ENCODE measurements at regions not wholly inside any gene's neighbourhood (a gene's known extent, or its start where the extent isn't known, plus 50 kb on each side); places are given as distances from the start of the nearest gene placed in this dataset.
"Not testable (repeated sequence)": the region's sequence is repeated elsewhere in the genome, so short reads cannot be mapped to it uniquely, and the experiment has no call there.

- not testable (repeated sequence) for DNase-seq (ENCODE audit: low read depth)
Observed at GRCh38 chr3:125697126-125697525, 101.8 kb upstream of the OSBPL11 start.

GRCh38 chr3:125697979-125698640 is 102.8 kb upstream of the OSBPL11 start:
- DNase-seq (ENCODE audit: low read depth): peak; percentile 19

- DNase-seq (ENCODE audit: low read depth): no peak
Observed at GRCh38 chr3:125715651-125716050, 120.4 kb upstream of the OSBPL11 start.

- DNase-seq (ENCODE audit: low read depth): peak; percentile 38
Observed at GRCh38 chr3:125732151-125732550, 136.9 kb upstream of the OSBPL11 start.

- DNase-seq (ENCODE audit: low read depth): peak; percentile 10
Observed at GRCh38 chr3:125741991-125742718, 146.9 kb upstream of the OSBPL11 start.

GRCh38 chr3:125742845-125743244 is 147.5 kb upstream of the OSBPL11 start:
- DNase-seq (ENCODE audit: low read depth): peak; percentile 66

GRCh38 chr3:125757050-125757449 is 161.8 kb upstream of the OSBPL11 start:
- DNase-seq (ENCODE audit: low read depth): peak; percentile 15

- DNase-seq (ENCODE audit: low read depth): not testable (repeated sequence)
Observed at GRCh38 chr3:125758641-125759130, 163.4 kb upstream of the OSBPL11 start.

GRCh38 chr3:125762601-125763000 is 167.3 kb upstream of the OSBPL11 start:
- DNase-seq (ENCODE audit: low read depth): not testable (repeated sequence)

- peak; percentile 34 for DNase-seq (ENCODE audit: low read depth)
Observed at GRCh38 chr3:125766285-125766826, 171.1 kb upstream of the OSBPL11 start.

GRCh38 chr3:125766931-125767330 is 171.6 kb upstream of the OSBPL11 start:
- DNase-seq (ENCODE audit: low read depth): not testable (repeated sequence)

- DNase-seq (ENCODE audit: low read depth): no peak
Observed at GRCh38 chr3:125767641-125768040, 172.3 kb upstream of the OSBPL11 start.

- peak; percentile 26 for DNase-seq (ENCODE audit: low read depth)
Observed at GRCh38 chr3:125768821-125769220, 173.5 kb upstream of the OSBPL11 start.

GRCh38 chr3:125771506-125771905 is 176.2 kb upstream of the OSBPL11 start:
- not testable (repeated sequence) for DNase-seq (ENCODE audit: low read depth)

GRCh38 chr3:125774433-125775034 is 179.2 kb upstream of the OSBPL11 start:
- not testable (repeated sequence) for DNase-seq (ENCODE audit: low read depth)

- DNase-seq (ENCODE audit: low read depth): not testable (repeated sequence)
Observed at GRCh38 chr3:125775106-125775505, 179.8 kb upstream of the OSBPL11 start.

GRCh38 chr3:125775606-125776294 is 180.5 kb upstream of the OSBPL11 start:
- not testable (repeated sequence) for DNase-seq (ENCODE audit: low read depth)

- not testable (repeated sequence) for DNase-seq (ENCODE audit: low read depth)
Observed at GRCh38 chr3:125779276-125779675, 184.0 kb upstream of the OSBPL11 start.

GRCh38 chr3:125779918-125780317 is 184.6 kb upstream of the OSBPL11 start:
- not testable (repeated sequence) for DNase-seq (ENCODE audit: low read depth)

- not testable (repeated sequence) for DNase-seq (ENCODE audit: low read depth)
Observed at GRCh38 chr3:125781678-125782077, 186.4 kb upstream of the OSBPL11 start.

GRCh38 chr3:125790312-125790711 is 178.7 kb upstream of the ROPN1B start:
- not testable (repeated sequence) for DNase-seq (ENCODE audit: low read depth)

GRCh38 chr3:125791021-125791420 is 178.0 kb upstream of the ROPN1B start:
- DNase-seq (ENCODE audit: low read depth): peak; percentile 13
